MCF 10A (cell line): ENCODE measurements at regions not wholly inside any gene's neighbourhood (a gene's known extent, or its start where the extent isn't known, plus 50 kb on each side); places are given as distances from the start of the nearest gene placed in this dataset.

Source experiments
- BruUV-seq: library from RNA; stranded (reverse); fragments of 400-500 nt; replicated peaks from 2 replicates; lab custom pipeline; 2021; lab: Mats Ljungman, UMichigan
- CTCF ChIA-PET: fragments of 300-600 bp; sonication (Branson Sonifier 250); formaldehyde crosslinking; extraction: SDS; loops from one replicate; lab custom pipeline; 2021; ENCODE audit warnings: antibody characterized with exemption, inconsistent platforms; lab: Yijun Ruan, JAX
- POLR2A ChIA-PET: fragments of 300-600, 350-650 bp; sonication (Branson Sonifier 250); formaldehyde crosslinking; extraction: SDS; loops from one replicate; lab custom pipeline; 2020; ENCODE audit warnings: antibody characterized with exemption, inconsistent platforms; lab: Yijun Ruan, JAX
- DNase-seq: peaks from one replicate; pipeline ENCODE4 v3.0.0-alpha.2; 2018; ENCODE audit not compliant: unreplicated experiment
- H3K27ac Mint-ChIP-seq: one replicate; pipeline ENCODE4 v1.8.0; 2022; ENCODE audit warnings: mild to moderate bottlenecking, low read depth, mixed read lengths; ENCODE audit not compliant: unreplicated experiment
- H3K27me3 Mint-ChIP-seq: one replicate; pipeline ENCODE4 v1.8.0; 2022; ENCODE audit warnings: mixed read lengths; ENCODE audit not compliant: insufficient read depth, unreplicated experiment
- H3K36me3 Mint-ChIP-seq: one replicate; pipeline ENCODE4 v1.8.0; 2022; ENCODE audit warnings: mild to moderate bottlenecking, moderate library complexity, mixed read lengths; ENCODE audit not compliant: insufficient read depth, unreplicated experiment
- H3K4me1 Mint-ChIP-seq: one replicate; pipeline ENCODE4 v1.8.0; 2022; ENCODE audit warnings: mixed read lengths; ENCODE audit not compliant: insufficient read depth, unreplicated experiment
- H3K4me3 Mint-ChIP-seq: one replicate; pipeline ENCODE4 v1.8.0; 2022; ENCODE audit warnings: mild to moderate bottlenecking, moderate library complexity, mixed read lengths; ENCODE audit not compliant: unreplicated experiment
- H3K9me3 Mint-ChIP-seq: one replicate; pipeline ENCODE4 v1.8.0; 2022; ENCODE audit warnings: mixed read lengths; ENCODE audit not compliant: unreplicated experiment
- CTCF ChIP-seq: fragments of 200-600 bp; IDR thresholded peaks from one replicate; pipeline ENCODE4 v1.8.0; 2022; ENCODE audit warnings: antibody characterized with exemption, mild to moderate bottlenecking; ENCODE audit not compliant: unreplicated experiment
- intact Hi-C: fragments of 100-400 bp; cut with micrococcal nuclease; formaldehyde crosslinking; loops from 2 replicates; pipeline ENCODE4 v1.14.1; 2022

- Mint-ChIP-seq H3K27ac (no peak overlapping the region), H3K9me3 (no peaks in the 10 kb centered on the region), H3K36me3 (no peaks in the 10 kb centered on the region), H3K4me1 (no peaks in the 10 kb centered on the region), H3K4me3 (no peak overlapping the region), H3K27me3 (no peaks in the 10 kb centered on the region)
- BruUV-seq: no TSS peak
- intact Hi-C loops: no loop called here
- ChIA-PET CTCF (interaction anchor here (0.7 kb wide), 1 partner anchor 103 kb away, joined by 4 read pairs; no protein-coding TSS in a partner anchor), POLR2A (interaction anchor here (1.3 kb wide), 1 partner anchor 11 kb away, joined by 4 read pairs; no protein-coding TSS in a partner anchor)
- DNase-seq: no peak
- TF ChIP-seq CTCF: no peak
These were observed 80.5 kb upstream of the SSTR4 start for GRCh38 chr20:22954661-22955060.

GRCh38 chr20:22958390-22958789 lies 76.7 kb upstream of the SSTR4 start:
- no peaks in the 10 kb centered on the region for H3K27me3 Mint-ChIP-seq
- ChIA-PET CTCF (interaction anchor here (0.6 to 1.6 kb wide), 3 partner anchors 8 to 109 kb away, joined by 3 to 6 read pairs (median 4); no protein-coding TSS in a partner anchor), POLR2A (interaction anchor here (0.6 kb wide), 1 partner anchor 178 kb away, joined by 3 read pairs; no protein-coding TSS in a partner anchor)
- H3K36me3 Mint-ChIP-seq: no peaks in the 10 kb centered on the region
- H3K4me1 Mint-ChIP-seq: peaks cover 6% of the 10 kb centered on the region
- intact Hi-C loops: no loop called here
- no TSS peak for BruUV-seq
- H3K9me3 Mint-ChIP-seq: no peaks in the 10 kb centered on the region
- no peak overlapping the region for H3K27ac Mint-ChIP-seq
- no peak overlapping the region for H3K4me3 Mint-ChIP-seq
- no peak for DNase-seq
- no peak for TF ChIP-seq CTCF

DNA sequence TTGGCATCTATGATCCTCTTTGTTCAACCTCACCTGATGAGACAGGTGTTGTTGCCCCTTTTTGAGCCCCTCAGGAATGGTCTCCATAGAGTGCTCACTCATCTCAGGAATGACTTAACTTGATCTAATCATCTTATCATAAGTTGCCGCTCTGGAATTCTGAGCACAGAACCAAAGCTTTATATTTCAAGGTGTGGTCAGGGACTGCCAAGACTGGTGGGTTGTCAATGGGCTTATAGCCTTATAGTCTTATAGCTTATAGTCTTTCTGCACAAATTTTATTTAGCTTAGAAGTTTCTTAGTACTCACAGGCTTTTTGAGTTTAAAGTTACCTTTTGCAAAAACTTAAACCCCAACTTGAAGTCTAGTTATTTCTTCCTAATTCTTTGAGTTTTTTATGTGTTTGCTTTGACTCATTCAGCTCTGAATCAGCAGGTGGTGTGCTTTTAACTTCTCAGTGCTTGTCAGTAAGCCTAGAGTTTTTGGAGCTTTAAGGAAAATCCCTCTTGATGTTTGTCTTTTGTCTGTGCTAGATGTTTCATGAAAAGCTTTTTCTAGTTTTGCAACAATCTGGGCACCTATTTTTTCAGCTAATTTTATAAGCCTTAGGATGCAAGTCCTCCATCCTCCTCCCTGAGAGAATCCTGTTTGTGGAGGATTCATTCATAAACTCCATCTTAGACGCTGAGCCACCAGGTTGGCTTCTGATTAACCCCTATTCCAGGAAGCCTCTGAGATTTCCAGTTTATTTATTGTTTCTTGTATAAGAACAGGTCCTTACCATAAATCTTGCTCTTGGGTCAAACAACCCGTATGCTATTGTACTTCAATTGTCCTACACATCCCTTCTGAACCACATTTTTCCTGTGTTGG lies 72.3 kb upstream of the SSTR4 start:
- Mint-ChIP-seq H3K36me3 (no peaks in the 10 kb centered on the region), H3K4me3 (no peak overlapping the region), H3K27ac (no peak overlapping the region), H3K9me3 (peaks cover 1% of the 10 kb centered on the region), H3K4me1 (peaks cover 14% of the 10 kb centered on the region), H3K27me3 (no peaks in the 10 kb centered on the region)
- no TSS peak for BruUV-seq
- no peak for TF ChIP-seq CTCF
- ChIA-PET POLR2A (interaction anchor here (0.5 to 1.0 kb wide), 3 partner anchors 18 to 105 kb away, joined by 3 to 4 read pairs (median 3); no protein-coding TSS in a partner anchor), CTCF (interaction anchor here (0.5 to 2.4 kb wide), 9 partner anchors 10 to 1957 kb away, joined by 3 to 18 read pairs (median 3); no protein-coding TSS in a partner anchor)
- peak; percentile 24 for DNase-seq
- intact Hi-C loops: no loop called here

DNA sequence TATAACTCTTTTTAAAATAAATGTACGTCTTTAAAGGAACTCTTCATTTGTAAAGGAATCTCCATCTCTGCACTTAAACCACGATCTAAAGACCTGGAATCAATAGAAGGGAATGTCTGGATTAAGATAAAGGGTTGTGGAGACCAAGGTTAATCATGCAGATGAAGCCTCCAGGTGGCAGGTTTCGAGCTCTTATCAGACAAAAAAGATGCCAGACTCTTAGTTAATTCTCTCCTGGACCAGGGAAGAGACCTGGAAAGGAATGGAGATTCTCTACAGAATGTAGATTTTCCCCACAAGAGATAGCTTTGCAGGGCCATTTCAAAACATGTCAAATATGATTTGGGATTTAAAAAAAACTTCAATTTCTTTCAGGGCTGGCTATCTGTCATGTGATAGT lies 71.5 kb upstream of the SSTR4 start:
- Mint-ChIP-seq H3K36me3 (no peaks in the 10 kb centered on the region), H3K27ac (no peak overlapping the region), H3K27me3 (no peaks in the 10 kb centered on the region), H3K4me1 (peaks cover 14% of the 10 kb centered on the region), H3K9me3 (peaks cover 9% of the 10 kb centered on the region), H3K4me3 (no peak overlapping the region)
- ChIA-PET POLR2A (no interaction called here), CTCF (interaction anchor here (0.6 to 2.4 kb wide), 5 partner anchors 9 to 237 kb away, joined by 3 to 18 read pairs (median 4); no protein-coding TSS in a partner anchor)
- DNase-seq: no peak
- intact Hi-C loops: no loop called here
- no TSS peak for BruUV-seq
- no peak for TF ChIP-seq CTCF
